Ishikawa (cell line): ENCODE measurements at regions not wholly inside any gene's neighbourhood (a gene's known extent, or its start where the extent isn't known, plus 50 kb on each side); places are given as distances from the start of the nearest gene placed in this dataset.

Experiments used
- CEBPB ChIP-seq: IDR thresholded peaks from 2 replicates; pipeline ENCODE4 v1.6.1; 2012
- CREB1 ChIP-seq: IDR thresholded peaks from 2 replicates; pipeline ENCODE4 v1.6.1; 2012; ENCODE audit warnings: low read depth
- EGR1 ChIP-seq: IDR thresholded peaks from 2 replicates; pipeline ENCODE4 v1.6.1; 2012
- EP300 ChIP-seq: IDR thresholded peaks from 2 replicates; pipeline ENCODE4 v1.6.1; 2012; ENCODE audit warnings: borderline replicate concordance
- FOXM1 ChIP-seq: IDR thresholded peaks from 2 replicates; pipeline ENCODE4 v1.6.1; 2012; ENCODE audit warnings: low read depth, borderline replicate concordance
- MAX ChIP-seq: IDR thresholded peaks from 2 replicates; pipeline ENCODE4 v1.6.1; 2012
- NFIC ChIP-seq: IDR thresholded peaks from 2 replicates; pipeline ENCODE4 v1.6.1; 2012
- RAD21 ChIP-seq: IDR thresholded peaks from 2 replicates; pipeline ENCODE4 v1.6.1; 2012; ENCODE audit warnings: low read depth
- REST ChIP-seq: IDR thresholded peaks from 2 replicates; pipeline ENCODE4 v1.6.1; 2012; ENCODE audit warnings: low read depth, mild to moderate bottlenecking
- TAF1 ChIP-seq: IDR thresholded peaks from 2 replicates; pipeline ENCODE4 v1.6.1; 2012; ENCODE audit warnings: low read depth, mild to moderate bottlenecking
- TCF12 ChIP-seq: IDR thresholded peaks from 2 replicates; pipeline ENCODE4 v1.6.1; 2012; ENCODE audit warnings: low read depth
- TEAD4 ChIP-seq: IDR thresholded peaks from 2 replicates; pipeline ENCODE4 v1.6.1; 2012
- USF1 ChIP-seq: IDR thresholded peaks from 2 replicates; pipeline ENCODE4 v1.6.1; 2012
- YY1 ChIP-seq: IDR thresholded peaks from 2 replicates; pipeline ENCODE4 v1.6.1; 2012; ENCODE audit warnings: low read depth
- ZBTB7A ChIP-seq: IDR thresholded peaks from 2 replicates; pipeline ENCODE4 v1.6.1; 2012; ENCODE audit warnings: low read depth

GRCh38 chr10:31099664-31100063 lies 68.0 kb upstream of the ZNF438 start:
- TF ChIP-seq TEAD4, result peak; percentile 44; the same call in 1 of the 2 replicates
- TF ChIP-seq TCF12, result no peak

- TF ChIP-seq EP300 (no peak), EGR1 (no peak), ZBTB7A (no peak), TCF12 (no peak), REST (no peak), YY1 (no peak), CEBPB (no peak), RAD21 (no peak), USF1 (no peak), CREB1 (no peak), FOXM1 (no peak), TAF1 (no peak), NFIC (no peak), TEAD4 (no peak), MAX (no peak)
Measured at GRCh38 chr10:31100115-31100601, 68.5 kb upstream of the ZNF438 start.

GRCh38 chr10:31100662-31101061 lies 69.0 kb upstream of the ZNF438 start:
- no peak for TF ChIP-seq EGR1
- no peak for TF ChIP-seq FOXM1
- no peak for TF ChIP-seq TEAD4
- TF ChIP-seq RAD21, result no peak
- no peak for TF ChIP-seq YY1
- TF ChIP-seq TAF1, result no peak
- TF ChIP-seq TCF12, result no peak
- TF ChIP-seq MAX, result no peak
- no peak for TF ChIP-seq REST
- no peak for TF ChIP-seq NFIC
- TF ChIP-seq ZBTB7A, result no peak

- TF ChIP-seq FOXM1 (no peak), ZBTB7A (no peak), CEBPB (no peak), TCF12 (no peak), USF1 (no peak), YY1 (no peak), NFIC (no peak), REST (no peak), TEAD4 (no peak), EGR1 (no peak), EP300 (no peak), TAF1 (no peak)
Measured at GRCh38 chr10:31101123-31101522, 69.5 kb upstream of the ZNF438 start.

GRCh38 chr10:31102421-31102820 lies 70.8 kb upstream of the ZNF438 start:
- TF ChIP-seq RAD21, result no peak
